Nephron progenitor cell (in vitro differentiated cells): ENCODE measurements at regions not wholly inside any gene's neighbourhood (a gene's known extent, or its start where the extent isn't known, plus 50 kb on each side); places are given as distances from the start of the nearest gene placed in this dataset.

Source experiments
- DNase-seq: peaks from one replicate; pipeline ENCODE4 v3.0.0; 2021
- H3K27ac Mint-ChIP-seq: 2 replicates; pipeline ENCODE4 v1.8.0; 2021; ENCODE audit warnings: mild to moderate bottlenecking, moderate library complexity, mixed read lengths
- H3K27me3 Mint-ChIP-seq: 2 replicates; pipeline ENCODE4 v1.8.0; 2021; ENCODE audit warnings: mild to moderate bottlenecking, low read depth, mixed read lengths; ENCODE audit not compliant: poor library complexity
- H3K36me3 Mint-ChIP-seq: 2 replicates; pipeline ENCODE4 v1.8.0; 2021; ENCODE audit warnings: low read depth, mixed read lengths
- H3K4me1 Mint-ChIP-seq: 2 replicates; pipeline ENCODE4 v1.8.0; 2021; ENCODE audit warnings: mixed read lengths
- H3K4me3 Mint-ChIP-seq: 2 replicates; pipeline ENCODE4 v1.8.0; 2021; ENCODE audit warnings: mild to moderate bottlenecking, moderate library complexity, mixed read lengths
- H3K9me3 Mint-ChIP-seq: 2 replicates; pipeline ENCODE4 v1.8.0; 2021; ENCODE audit warnings: mild to moderate bottlenecking, moderate library complexity, mixed read lengths
- CTCF ChIP-seq: fragments of 200-600 bp; sonication (generic); IDR thresholded peaks from 2 replicates; pipeline ENCODE4 v1.5.0; 2021; ENCODE audit warnings: antibody characterized with exemption

GRCh38 chr1:181174861-181175260 is 86.4 kb downstream of the IER5 start:
- no peak for DNase-seq
- Mint-ChIP-seq H3K36me3 (no peaks in the 10 kb centered on the region), H3K27me3 (peaks cover 37% of the 10 kb centered on the region), H3K4me3 (no peak overlapping the region), H3K9me3 (peaks cover 40% of the 10 kb centered on the region), H3K4me1 (peaks cover 5% of the 10 kb centered on the region), H3K27ac (no peak overlapping the region)
- no peak for TF ChIP-seq CTCF

DNA sequence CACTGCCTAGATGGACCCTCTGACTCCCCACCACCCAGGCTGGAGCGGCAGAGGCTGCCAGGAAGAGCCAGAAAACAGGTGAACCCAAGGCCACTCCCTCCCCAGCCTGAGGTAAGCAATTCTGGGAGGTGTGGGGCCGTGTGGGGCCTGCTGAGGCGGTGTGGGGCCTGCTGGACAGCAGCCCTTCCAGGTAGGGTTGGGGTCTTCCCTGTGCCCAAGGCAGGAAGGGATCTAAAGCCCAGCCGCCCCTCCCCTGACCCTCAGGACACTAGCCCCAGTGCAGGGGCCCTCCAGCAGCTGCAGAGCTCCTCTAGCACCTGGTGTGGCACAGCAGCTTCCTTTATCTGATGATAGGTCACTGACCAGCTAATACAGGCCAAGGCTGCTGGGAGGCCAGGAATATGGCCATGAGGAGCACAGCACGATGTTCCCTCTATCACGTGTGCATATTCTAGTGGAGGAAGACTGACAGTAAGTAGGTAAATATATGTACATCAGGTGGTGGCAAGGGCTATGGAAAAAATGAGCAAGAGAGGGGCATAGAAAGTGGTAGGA is 86.9 kb downstream of the IER5 start:
- no peak for DNase-seq
- no peak for TF ChIP-seq CTCF
- Mint-ChIP-seq H3K9me3 (peaks cover 39% of the 10 kb centered on the region), H3K36me3 (no peaks in the 10 kb centered on the region), H3K27ac (no peak overlapping the region), H3K4me3 (no peak overlapping the region), H3K4me1 (peaks cover 11% of the 10 kb centered on the region), H3K27me3 (peaks cover 40% of the 10 kb centered on the region)

DNA sequence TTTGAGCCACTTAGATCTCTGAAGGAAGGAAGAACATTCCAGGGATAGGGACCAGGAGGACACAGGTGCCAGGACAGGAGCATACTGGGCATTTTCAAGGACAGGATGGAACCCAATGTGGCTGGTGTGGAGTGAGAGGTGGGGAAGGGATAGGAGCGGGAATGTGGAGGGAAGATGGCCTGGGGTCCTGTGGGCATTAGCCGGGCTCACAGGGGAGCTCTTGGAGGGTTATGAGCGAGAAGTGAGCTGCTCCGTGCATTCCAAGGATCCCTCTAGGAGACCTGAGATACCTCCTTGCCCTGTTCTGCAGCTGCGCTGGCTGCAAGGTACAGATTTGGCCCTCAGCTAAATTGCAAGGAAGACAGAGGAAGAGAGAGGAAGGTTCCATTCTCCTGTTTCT is 87.5 kb downstream of the IER5 start:
- peaks cover 43% of the 10 kb centered on the region for H3K27me3 Mint-ChIP-seq
- H3K4me1 Mint-ChIP-seq: peaks cover 15% of the 10 kb centered on the region
- H3K27ac Mint-ChIP-seq: no peak overlapping the region
- no peak overlapping the region for H3K4me3 Mint-ChIP-seq
- H3K9me3 Mint-ChIP-seq: peaks cover 34% of the 10 kb centered on the region
- no peaks in the 10 kb centered on the region for H3K36me3 Mint-ChIP-seq
- TF ChIP-seq CTCF: no peak
- no peak for DNase-seq

GRCh38 chr1:181178241-181178879 is 89.9 kb downstream of the IER5 start:
- peaks cover 62% of the 10 kb centered on the region for H3K27me3 Mint-ChIP-seq
- H3K4me3 Mint-ChIP-seq: no peak overlapping the region
- no peaks in the 10 kb centered on the region for H3K36me3 Mint-ChIP-seq
- DNase-seq: no peak
- peaks cover 14% of the 10 kb centered on the region for H3K9me3 Mint-ChIP-seq
- no peak for TF ChIP-seq CTCF
- H3K27ac Mint-ChIP-seq: no peak overlapping the region
- peaks cover 23% of the 10 kb centered on the region for H3K4me1 Mint-ChIP-seq

- Mint-ChIP-seq H3K27me3 (peaks cover 72% of the 10 kb centered on the region), H3K4me1 (peaks cover 23% of the 10 kb centered on the region), H3K36me3 (no peaks in the 10 kb centered on the region), H3K4me3 (peak overlapping the region; percentile 70), H3K9me3 (peaks cover 10% of the 10 kb centered on the region), H3K27ac (no peak overlapping the region)
- TF ChIP-seq CTCF: no peak
- no peak for DNase-seq
Measured at GRCh38 chr1:181179279-181179986, 90.9 kb downstream of the IER5 start.
